Adipocyte (in vitro differentiated cells): ENCODE measurements at regions not wholly inside any gene's neighbourhood (a gene's known extent, or its start where the extent isn't known, plus 50 kb on each side); places are given as distances from the start of the nearest gene placed in this dataset.

Experiments used
- DNase-seq: peaks from one replicate; pipeline ENCODE4 v3.0.0-alpha.2; 2015; ENCODE audit warnings: low read depth
- H3K27me3 ChIP-seq: replicated peaks from 2 replicates; pipeline ENCODE4 v1.7.0; 2013; ENCODE audit warnings: mild to moderate bottlenecking, low read length, moderate library complexity; ENCODE audit not compliant: control insufficient read depth, insufficient read depth
- H3K36me3 ChIP-seq: 2 replicates; pipeline ENCODE4 v1.7.0; 2013; ENCODE audit warnings: low read length, mild to moderate bottlenecking, moderate library complexity; ENCODE audit not compliant: control insufficient read depth, insufficient read depth, severe bottlenecking
- H3K4me1 ChIP-seq: 2 replicates; pipeline ENCODE4 v1.7.0; 2013; ENCODE audit warnings: mild to moderate bottlenecking, low read length, moderate library complexity; ENCODE audit not compliant: control insufficient read depth, insufficient read depth
- H3K4me3 ChIP-seq: 2 replicates; pipeline ENCODE4 v1.7.0; 2013; ENCODE audit warnings: mild to moderate bottlenecking, low read length, moderate library complexity
- H3K9ac ChIP-seq: 2 replicates; pipeline ENCODE4 v1.7.0; 2013; ENCODE audit warnings: mild to moderate bottlenecking, low read length, moderate library complexity
- H3K9me3 ChIP-seq: 2 replicates; pipeline ENCODE4 v1.7.0; 2013; ENCODE audit warnings: mild to moderate bottlenecking, low read length, moderate library complexity; ENCODE audit not compliant: control insufficient read depth

DNA sequence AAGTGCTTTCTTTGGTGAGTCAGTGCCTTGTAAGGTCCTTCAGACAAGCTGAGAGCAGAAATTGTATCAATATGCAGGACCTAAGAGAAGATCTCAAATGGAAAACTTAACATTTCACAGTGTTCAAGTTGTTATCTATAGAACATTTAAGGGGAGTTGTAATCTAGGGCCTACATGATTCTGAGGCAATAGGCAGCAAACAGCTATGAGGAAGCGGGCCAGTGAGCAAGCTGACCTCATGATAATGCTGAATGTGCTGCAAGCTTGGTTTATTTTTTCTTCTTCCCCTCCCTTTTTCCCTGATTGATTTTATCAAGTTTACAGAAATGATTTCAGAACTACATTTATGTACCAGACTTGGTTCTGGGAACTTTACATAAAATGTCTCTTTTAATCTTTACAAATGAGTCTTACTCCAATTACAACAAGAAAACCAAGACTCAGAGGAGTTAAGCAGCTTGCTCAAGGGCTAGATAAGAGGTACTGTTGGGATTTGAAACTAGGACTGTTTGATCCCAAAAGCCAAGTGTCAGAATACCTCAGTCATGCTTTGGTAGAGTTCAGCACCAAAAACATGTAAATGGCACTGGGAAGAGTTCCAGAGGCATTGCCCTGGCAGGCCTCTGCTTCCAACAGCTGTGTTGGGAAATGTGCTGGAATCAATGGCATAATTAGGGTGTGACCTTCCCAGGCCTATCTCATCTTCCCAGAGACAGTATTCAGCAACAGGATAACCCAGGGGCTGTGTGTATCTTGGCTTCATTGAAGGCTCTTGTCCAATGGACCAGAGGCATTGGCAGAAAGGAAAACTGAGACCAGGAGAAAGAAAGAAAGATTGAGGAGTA, 130.1 kb downstream of the LRRC70 start:
- Histone ChIP-seq H3K27me3 (no peaks in the 10 kb centered on the region), H3K9ac (no peak overlapping the region), H3K9me3 (peaks cover 18% of the 10 kb centered on the region), H3K4me1 (no peaks in the 10 kb centered on the region), H3K36me3 (no peaks in the 10 kb centered on the region), H3K4me3 (no peak overlapping the region)
- DNase-seq, result no peak

DNA sequence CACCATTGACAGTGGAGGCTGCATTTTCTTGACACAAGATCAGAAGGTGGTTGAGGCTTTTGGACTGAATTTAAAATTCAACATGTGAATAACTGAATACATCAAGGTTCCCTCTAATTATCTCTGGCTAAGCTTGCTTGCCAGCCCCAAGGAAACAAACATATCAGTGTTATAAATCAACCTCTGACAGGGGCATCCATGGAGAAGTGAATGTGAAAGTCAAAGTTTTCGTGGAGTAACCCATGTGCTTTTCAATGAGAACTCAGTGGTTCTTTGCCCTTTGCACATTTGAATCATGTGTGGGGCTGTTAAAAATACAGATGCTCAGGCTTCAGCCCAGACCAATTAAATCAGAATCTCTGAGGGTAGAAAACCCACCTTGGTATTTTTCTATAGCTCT, 128.9 kb downstream of the LRRC70 start:
- Histone ChIP-seq H3K4me1 (no peaks in the 10 kb centered on the region), H3K9ac (no peak overlapping the region), H3K36me3 (no peaks in the 10 kb centered on the region), H3K4me3 (no peak overlapping the region), H3K9me3 (peaks cover 18% of the 10 kb centered on the region), H3K27me3 (no peaks in the 10 kb centered on the region)
- DNase-seq, result no peak

DNA sequence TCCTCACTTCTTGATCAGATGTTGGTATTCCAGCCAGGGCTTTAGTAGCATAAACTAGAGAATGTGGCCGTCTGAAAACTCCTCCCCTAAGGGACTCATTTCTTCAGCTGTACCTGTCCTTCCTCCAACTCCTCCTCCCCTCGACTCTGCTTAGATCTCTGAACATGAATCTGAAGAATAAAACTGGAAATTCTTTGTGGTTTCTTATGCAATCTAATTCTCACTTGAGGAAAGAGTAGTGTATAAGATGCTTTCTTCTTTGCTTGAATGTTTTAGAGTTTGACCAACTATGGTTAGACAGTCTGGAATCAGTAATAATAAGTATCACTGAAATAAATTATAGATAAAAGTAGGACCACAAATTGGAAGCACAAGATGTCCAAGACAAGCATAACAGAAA, 128.5 kb downstream of the LRRC70 start:
- no peaks in the 10 kb centered on the region for H3K4me1 ChIP-seq
- no peak for DNase-seq
- H3K9me3 ChIP-seq, result peaks cover 18% of the 10 kb centered on the region
- H3K9ac ChIP-seq, result no peak overlapping the region
- H3K27me3 ChIP-seq, result no peaks in the 10 kb centered on the region
- no peaks in the 10 kb centered on the region for H3K36me3 ChIP-seq
- no peak overlapping the region for H3K4me3 ChIP-seq

DNA sequence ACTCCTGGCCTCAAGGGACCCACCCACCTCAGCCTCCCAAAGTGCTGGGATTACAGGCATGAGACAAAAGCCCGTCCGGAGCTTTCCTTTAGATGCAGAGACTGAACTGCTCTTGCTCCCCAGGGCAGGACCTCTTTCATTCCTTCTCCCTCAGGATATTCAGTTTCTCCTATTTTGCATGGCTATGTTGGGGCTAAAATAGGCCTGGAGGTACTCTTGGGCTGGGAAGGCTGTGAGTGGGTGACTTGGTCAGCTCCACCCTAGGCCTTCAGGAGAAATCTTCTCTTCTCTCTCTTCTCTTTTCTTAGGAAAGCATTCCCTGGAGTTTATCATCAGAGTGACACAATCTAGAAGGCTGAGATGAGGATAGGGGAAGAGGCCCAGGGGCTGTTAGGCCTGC, 126.4 kb downstream of the LRRC70 start:
- DNase-seq, result no peak
- no peaks in the 10 kb centered on the region for H3K36me3 ChIP-seq
- no peaks in the 10 kb centered on the region for H3K4me1 ChIP-seq
- no peak overlapping the region for H3K4me3 ChIP-seq
- H3K9ac ChIP-seq, result no peak overlapping the region
- H3K9me3 ChIP-seq, result peaks cover 18% of the 10 kb centered on the region
- no peaks in the 10 kb centered on the region for H3K27me3 ChIP-seq

DNA sequence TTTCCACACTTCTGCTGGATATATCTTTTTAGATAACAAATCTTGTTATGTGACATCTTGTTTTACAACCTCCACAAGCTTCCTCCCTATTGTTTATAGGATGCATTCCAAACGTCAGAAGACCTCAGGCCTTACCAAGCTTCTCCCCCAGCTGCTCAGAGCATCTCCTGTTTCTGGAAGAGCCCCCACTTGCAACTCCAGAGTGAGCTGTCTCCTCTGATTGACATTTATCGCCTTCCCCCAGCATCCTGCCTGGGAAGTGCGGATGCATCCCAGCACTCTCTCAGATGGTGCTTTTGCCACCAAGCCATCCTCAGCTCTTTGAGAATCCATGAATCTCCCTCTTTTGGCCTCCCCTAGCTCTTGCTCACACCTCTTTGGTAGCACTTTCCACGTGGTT, 123.5 kb downstream of the LRRC70 start:
- Histone ChIP-seq H3K9me3 (peaks cover 6% of the 10 kb centered on the region), H3K27me3 (no peaks in the 10 kb centered on the region), H3K9ac (no peak overlapping the region), H3K4me3 (no peak overlapping the region), H3K4me1 (no peaks in the 10 kb centered on the region), H3K36me3 (no peaks in the 10 kb centered on the region)
- no peak for DNase-seq

DNA sequence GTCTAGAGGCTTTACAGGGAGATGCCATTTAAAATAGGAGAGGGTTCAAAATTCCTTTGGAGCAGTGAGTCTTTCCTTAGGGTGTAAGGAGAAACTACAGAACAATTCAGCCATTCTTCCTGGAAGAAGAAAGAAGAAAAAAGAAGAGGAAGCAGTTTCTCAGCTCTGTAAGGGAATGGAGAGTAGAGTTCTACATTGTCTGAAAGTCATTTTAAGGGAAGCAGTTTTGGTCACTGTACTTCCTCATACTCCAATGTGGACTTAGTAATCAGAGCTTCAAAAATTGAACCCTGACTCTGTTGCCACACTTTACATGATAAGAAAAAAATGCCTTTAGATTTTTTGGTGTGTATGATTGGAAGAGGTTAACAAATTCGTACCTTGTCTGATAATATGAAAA, 122.4 kb downstream of the LRRC70 start:
- Histone ChIP-seq H3K4me3 (no peak overlapping the region), H3K4me1 (no peaks in the 10 kb centered on the region), H3K36me3 (no peaks in the 10 kb centered on the region), H3K9me3 (no peaks in the 10 kb centered on the region), H3K27me3 (no peaks in the 10 kb centered on the region), H3K9ac (no peak overlapping the region)
- DNase-seq, result no peak

DNA sequence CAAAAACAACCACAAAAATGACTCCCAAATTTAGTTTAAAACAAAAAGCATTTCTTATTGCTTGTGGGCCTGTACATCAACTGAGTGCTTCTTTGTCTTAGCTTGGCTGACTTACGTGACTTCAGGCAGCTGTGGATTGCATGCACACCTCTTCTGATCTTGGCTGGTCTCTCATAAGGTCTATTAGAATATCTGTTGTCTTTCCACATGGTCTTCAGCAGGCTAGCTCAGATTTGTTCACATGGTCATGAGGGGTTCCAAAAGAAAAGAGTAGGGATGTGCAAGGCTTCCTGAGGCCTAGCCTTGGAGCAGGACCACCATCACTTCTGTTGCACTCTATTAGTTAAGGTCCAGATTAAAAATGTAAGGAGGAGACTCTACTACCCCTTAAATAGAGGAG, 120.1 kb downstream of the LRRC70 start:
- no peak overlapping the region for H3K4me3 ChIP-seq
- DNase-seq, result no peak
- no peaks in the 10 kb centered on the region for H3K36me3 ChIP-seq
- H3K9me3 ChIP-seq, result no peaks in the 10 kb centered on the region
- no peaks in the 10 kb centered on the region for H3K4me1 ChIP-seq
- no peaks in the 10 kb centered on the region for H3K27me3 ChIP-seq
- no peak overlapping the region for H3K9ac ChIP-seq

DNA sequence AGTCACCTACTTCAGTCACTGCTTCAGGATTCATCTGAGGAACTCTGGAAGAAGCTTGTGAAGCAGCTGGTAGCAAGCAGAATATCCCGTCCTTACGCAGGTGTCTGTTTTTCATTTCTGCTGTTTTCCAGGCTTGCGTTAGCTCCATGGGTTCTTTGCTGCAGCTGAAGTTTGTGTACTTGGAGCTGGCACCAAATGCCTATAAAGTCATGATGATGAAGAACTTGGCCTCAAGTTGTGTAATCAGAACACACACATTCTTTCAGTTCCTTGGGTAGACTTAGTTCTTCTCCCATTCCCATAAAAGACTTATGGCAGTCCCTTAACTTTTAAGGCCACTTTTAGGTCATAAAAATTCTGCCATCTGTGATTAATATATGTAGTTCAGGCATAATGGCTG, 116.7 kb downstream of the LRRC70 start:
- Histone ChIP-seq H3K9ac (no peak overlapping the region), H3K36me3 (no peaks in the 10 kb centered on the region), H3K4me3 (no peak overlapping the region), H3K9me3 (no peaks in the 10 kb centered on the region), H3K4me1 (peaks cover 2% of the 10 kb centered on the region), H3K27me3 (no peaks in the 10 kb centered on the region)
- DNase-seq, result no peak

DNA sequence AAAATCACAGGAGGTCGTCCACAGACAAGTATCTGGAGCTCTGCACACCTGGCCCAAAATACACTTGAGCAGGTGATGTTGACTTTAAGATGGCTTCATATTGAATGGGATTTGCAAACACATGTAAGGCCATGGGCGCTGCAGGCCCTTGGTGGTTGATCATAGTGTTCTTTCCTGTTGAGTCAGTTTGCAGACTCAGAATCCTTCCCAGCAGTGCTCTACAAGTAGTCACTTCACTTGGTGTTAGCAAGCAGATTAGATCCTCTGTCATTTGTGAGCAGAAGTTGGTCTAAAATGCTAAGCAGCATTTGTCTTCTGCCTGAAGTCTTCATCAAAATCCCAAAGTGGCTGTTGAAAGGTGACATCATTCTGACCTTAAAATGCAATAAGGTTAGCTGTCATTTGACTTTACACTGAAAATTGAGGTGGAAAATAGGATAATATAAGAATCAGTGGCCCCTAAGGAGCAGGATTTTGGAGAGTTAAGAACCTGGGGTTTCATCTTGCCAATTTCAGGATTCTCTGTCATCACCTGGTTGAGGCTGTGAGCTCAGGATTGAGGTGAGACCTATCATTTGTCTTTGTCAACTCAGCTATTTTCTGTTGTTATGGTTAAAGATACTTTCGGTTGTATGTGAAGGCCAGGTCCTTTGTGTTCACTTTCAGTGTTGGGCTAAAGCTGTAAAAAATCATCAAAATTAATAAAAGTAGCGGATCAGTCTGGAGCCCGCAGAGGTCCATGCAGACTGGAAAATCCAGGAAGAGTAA, 114.5 kb downstream of the LRRC70 start:
- H3K9ac ChIP-seq, result no peak overlapping the region
- no peaks in the 10 kb centered on the region for H3K27me3 ChIP-seq
- peaks cover 10% of the 10 kb centered on the region for H3K4me1 ChIP-seq
- no peaks in the 10 kb centered on the region for H3K9me3 ChIP-seq
- no peak overlapping the region for H3K4me3 ChIP-seq
- no peak for DNase-seq
- no peaks in the 10 kb centered on the region for H3K36me3 ChIP-seq

DNA sequence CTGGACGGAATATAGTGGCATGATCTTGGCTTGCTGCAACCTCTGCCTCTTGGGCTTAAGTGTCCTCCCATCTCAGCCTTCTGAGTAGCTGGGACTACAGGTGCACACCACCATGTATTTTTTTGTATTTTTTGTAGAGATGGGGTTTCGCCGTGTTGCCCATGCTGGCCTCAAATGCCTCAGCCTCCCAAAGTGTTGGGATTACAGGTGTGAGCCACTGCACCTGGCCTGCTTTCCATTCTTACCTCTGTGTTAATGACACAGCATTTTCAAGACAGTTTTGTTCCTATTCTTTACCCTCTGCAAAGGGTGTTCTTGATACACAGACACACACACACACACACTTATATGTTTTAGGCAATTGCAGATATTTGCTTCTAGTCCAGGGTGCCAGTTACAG, 113.3 kb downstream of the LRRC70 start:
- H3K27me3 ChIP-seq, result no peaks in the 10 kb centered on the region
- no peaks in the 10 kb centered on the region for H3K36me3 ChIP-seq
- no peak for DNase-seq
- H3K9ac ChIP-seq, result no peak overlapping the region
- H3K9me3 ChIP-seq, result no peaks in the 10 kb centered on the region
- peaks cover 10% of the 10 kb centered on the region for H3K4me1 ChIP-seq
- no peak overlapping the region for H3K4me3 ChIP-seq

DNA sequence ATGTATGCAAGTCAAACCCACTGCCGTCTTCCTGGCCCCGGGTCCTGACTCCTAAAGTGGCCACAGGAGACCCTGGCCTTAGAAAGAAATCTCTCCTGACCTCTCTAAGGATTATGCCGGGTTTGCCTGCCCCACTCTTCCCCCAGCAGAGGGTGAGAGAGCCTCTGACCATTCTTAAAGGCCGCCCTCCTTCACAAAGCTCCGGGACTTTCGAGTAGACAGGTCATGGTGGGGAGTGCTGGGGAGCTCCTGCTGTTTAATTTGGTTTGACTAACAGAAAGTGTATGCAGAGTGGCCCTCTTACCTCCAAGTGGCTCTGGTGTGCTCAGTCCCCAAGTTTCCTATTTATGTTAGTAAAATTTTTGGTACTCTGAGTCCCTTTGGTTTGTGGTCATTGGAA, 111.8 kb downstream of the LRRC70 start:
- no peaks in the 10 kb centered on the region for H3K27me3 ChIP-seq
- peaks cover 10% of the 10 kb centered on the region for H3K4me1 ChIP-seq
- H3K9ac ChIP-seq, result no peak overlapping the region
- no peak for DNase-seq
- H3K9me3 ChIP-seq, result peaks cover 5% of the 10 kb centered on the region
- no peak overlapping the region for H3K4me3 ChIP-seq
- no peaks in the 10 kb centered on the region for H3K36me3 ChIP-seq
